Peyer's patch (tissue), 4 donors: ENCODE measurements at regions not wholly inside any gene's neighbourhood (a gene's known extent, or its start where the extent isn't known, plus 50 kb on each side); places are given as distances from the start of the nearest gene placed in this dataset.
A peak's percentile ranks its signal among the peaks of the same experiment; 100 is the strongest.

Experiments
- DNase-seq, 3 donors: peaks; one replicate each; pipeline ENCODE4 v3.0.0-alpha.2; 2017 to 2019
- H3K27ac ChIP-seq, 4 donors: fragments of 200-600 bp; sonication (generic); one replicate each; pipeline ENCODE4 v1.5.1; 2016 to 2019
- H3K27me3 ChIP-seq, 2 donors: fragments of 200-600 bp; sonication (generic); one replicate each; pipeline ENCODE4 v1.5.1; 2019
- H3K36me3 ChIP-seq, 3 donors: fragments of 200-600 bp; sonication (generic); one replicate each; pipeline ENCODE4 v1.5.1; 2016 to 2019
- H3K4me1 ChIP-seq, 4 donors: fragments of 200-600 bp; sonication (generic); one replicate each; pipeline ENCODE4 v1.5.1; 2016 to 2019
- H3K4me3 ChIP-seq, 4 donors: fragments of 200-600 bp; sonication (generic); 1 replicate in 3 of 4; 2 replicates in 1 of 4; pipeline ENCODE4 v1.5.1; 2016 to 2019; ENCODE audit warnings: mild to moderate bottlenecking in 1 of 4
- H3K9me3 ChIP-seq, 4 donors: fragments of 200-600 bp; sonication (generic); one replicate each; pipeline ENCODE4 v1.5.1; 2016 to 2019; ENCODE audit warnings: mild to moderate bottlenecking in 1 of 4
- CTCF ChIP-seq, 6 experiments: fragments of 450-650 bp in 4 of 6; fragments of 200-600 bp in 2 of 6; sonication (generic) in 1 of 6; IDR thresholded peaks; one replicate each; pipeline ENCODE4 v1.5.1; 2017 to 2019; ENCODE audit warnings: antibody characterized with exemption in 6 of 6, mild to moderate bottlenecking in 3 of 6, moderate library complexity in 1 of 6
- POLR2A ChIP-seq, 2 donors: fragments of 450-650 bp; IDR thresholded peaks; one replicate each; pipeline ENCODE4 v1.5.1; 2017; ENCODE audit warnings: antibody characterized with exemption in 2 of 2, mild to moderate bottlenecking in 2 of 2, moderate library complexity in 2 of 2

GRCh38 chrX:110852180-110852579, 56.6 kb upstream of the CHRDL1 start:
- Histone ChIP-seq H3K4me3 (no peak overlapping the region), H3K27ac (no peak overlapping the region), H3K27me3 (no peaks in the 10 kb centered on the region), H3K4me1 (no peaks in the 10 kb centered on the region), H3K9me3 (no peaks in the 10 kb centered on the region), H3K36me3 (no peaks in the 10 kb centered on the region)
- no peak for DNase-seq
- no peak for TF ChIP-seq POLR2A (IDR thresholded peaks at IDR 0.05)
- TF ChIP-seq CTCF (IDR thresholded peaks at IDR 0.05): peak in 2 of 6 experiments; percentile 14 to 15

DNA sequence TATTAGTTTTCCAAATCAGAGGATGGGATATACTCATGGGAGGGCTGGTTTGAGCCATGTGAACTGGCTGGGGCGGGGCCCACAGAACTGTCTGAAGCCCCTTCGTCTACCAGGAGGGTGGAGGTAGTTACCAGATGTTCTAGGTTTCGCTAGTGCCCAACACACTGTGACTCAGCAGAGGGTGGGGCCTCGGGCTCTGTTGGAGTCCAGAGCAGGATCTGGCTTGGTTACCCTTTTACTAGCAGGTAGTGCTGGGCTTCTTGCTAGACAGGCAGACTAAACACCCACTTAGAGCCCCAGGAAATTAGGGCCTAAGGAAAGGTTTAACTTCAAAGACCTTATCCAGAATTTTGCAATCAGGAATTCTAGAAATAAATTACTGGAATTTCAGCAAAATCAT, 56.2 kb upstream of the CHRDL1 start:
- Histone ChIP-seq H3K36me3 (no peaks in the 10 kb centered on the region), H3K27ac (no peak overlapping the region), H3K4me1 (no peaks in the 10 kb centered on the region), H3K9me3 (no peaks in the 10 kb centered on the region), H3K4me3 (no peak overlapping the region), H3K27me3 (no peaks in the 10 kb centered on the region)
- DNase-seq: no peak
- no peak for TF ChIP-seq CTCF (IDR thresholded peaks at IDR 0.05)
- TF ChIP-seq POLR2A (IDR thresholded peaks at IDR 0.05): no peak

DNA sequence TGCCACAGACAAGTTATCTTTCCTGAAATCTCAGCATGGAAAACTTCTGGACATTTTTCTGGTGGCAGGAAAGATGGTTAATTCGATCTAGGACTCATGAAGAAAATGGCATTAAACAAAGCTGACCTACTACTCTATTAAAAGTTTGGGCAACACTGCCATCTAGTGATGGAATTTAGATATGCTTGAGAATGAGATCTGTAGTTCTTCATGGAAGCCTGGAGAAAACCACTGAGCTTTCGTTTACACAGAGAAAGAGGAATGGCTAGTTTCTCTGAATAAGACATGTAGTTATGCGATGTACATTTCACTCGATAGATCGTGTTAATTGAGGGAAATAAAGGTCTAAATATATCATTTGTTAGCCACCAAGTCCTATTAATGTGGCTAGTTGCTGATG, 51.7 kb upstream of the CHRDL1 start:
- H3K36me3 ChIP-seq: no peaks in the 10 kb centered on the region
- H3K9me3 ChIP-seq: no peaks in the 10 kb centered on the region
- TF ChIP-seq POLR2A (IDR thresholded peaks at IDR 0.05): no peak
- peak; percentile 10 to 63 (median 46) for TF ChIP-seq CTCF (IDR thresholded peaks at IDR 0.05)
- H3K27me3 ChIP-seq: no peaks in the 10 kb centered on the region
- H3K4me1 ChIP-seq: no peaks in the 10 kb centered on the region
- DNase-seq: no peak
- H3K4me3 ChIP-seq: no peak overlapping the region
- H3K27ac ChIP-seq: no peak overlapping the region

GRCh38 chrX:110846071-110846470, 50.5 kb upstream of the CHRDL1 start:
- no peak overlapping the region for H3K4me3 ChIP-seq
- no peak overlapping the region for H3K27ac ChIP-seq
- H3K9me3 ChIP-seq: no peaks in the 10 kb centered on the region
- DNase-seq: no peak
- no peaks in the 10 kb centered on the region for H3K36me3 ChIP-seq
- H3K4me1 ChIP-seq: no peaks in the 10 kb centered on the region
- TF ChIP-seq POLR2A (IDR thresholded peaks at IDR 0.05) (no peak), CTCF (IDR thresholded peaks at IDR 0.05) (no peak)
- no peaks in the 10 kb centered on the region for H3K27me3 ChIP-seq
